Gastrocnemius medialis (tissue), 4 donors: ENCODE measurements at regions not wholly inside any gene's neighbourhood (a gene's known extent, or its start where the extent isn't known, plus 50 kb on each side); places are given as distances from the start of the nearest gene placed in this dataset.

Source experiments
- ATAC-seq, 2 donors: fragments of 150-250 bp; one replicate each; pipeline ENCODE4 v1.9.1; 2016
- DNase-seq, 2 donors: peaks; one replicate each; pipeline ENCODE4 v3.0.0-alpha.2; 2019
- H3K27ac ChIP-seq, 4 donors: fragments of 200-600 bp; sonication (generic); 1 replicate in 1 of 4; 2 replicates in 3 of 4; pipeline ENCODE4 v1.5.1; 2016 to 2018; ENCODE audit warnings: mild to moderate bottlenecking in 2 of 4, moderate library complexity in 1 of 4
- H3K27me3 ChIP-seq, 3 donors: fragments of 200-600 bp; sonication (generic) in 2 of 3; 1 replicate in 1 of 3; 2 replicates in 2 of 3; pipeline versions ENCODE4 v1.5.1 to v1.6.0; 2016 to 2019; ENCODE audit warnings: mild to moderate bottlenecking in 1 of 3, moderate library complexity in 1 of 3
- H3K36me3 ChIP-seq, 2 donors: fragments of 200-600 bp; sonication (generic) in 1 of 2; one replicate each; pipeline ENCODE4 v1.5.1; 2017 to 2018
- H3K4me1 ChIP-seq, 2 donors: fragments of 200-600 bp; sonication (generic) in 1 of 2; one replicate each; pipeline ENCODE4 v1.5.1; 2016 to 2017; ENCODE audit warnings: mild to moderate bottlenecking in 2 of 2
- H3K4me3 ChIP-seq, 4 donors: fragments of 200-600 bp; sonication (generic) in 3 of 4; 1 replicate in 1 of 4; 2 replicates in 3 of 4; pipeline ENCODE4 v1.5.1; 2016 to 2019; ENCODE audit warnings: mild to moderate bottlenecking in 2 of 4
- H3K9me3 ChIP-seq, 3 donors: fragments of 200-600 bp; sonication (generic) in 2 of 3; 1 replicate in 1 of 3; 2 replicates in 2 of 3; pipeline ENCODE4 v1.5.1; 2016 to 2019
- CTCF ChIP-seq, 5 experiments: fragments of 450-650 bp in 3 of 5; fragments of 200-600 bp in 2 of 5; sonication (generic) in 2 of 5; IDR thresholded peaks in 4 of 5; conservative IDR thresholded peaks in 1 of 5; 1 replicate in 4 of 5; 2 replicates in 1 of 5; pipeline ENCODE4 v1.5.1; 2016 to 2019; ENCODE audit warnings: antibody characterized with exemption in 5 of 5, mild to moderate bottlenecking in 3 of 5, moderate library complexity in 3 of 5
- POLR2A ChIP-seq, 2 donors: fragments of 450-650 bp; IDR thresholded peaks; one replicate each; pipeline ENCODE4 v1.6.1; 2017; ENCODE audit warnings: antibody characterized with exemption in 2 of 2, mild to moderate bottlenecking in 2 of 2, moderate library complexity in 2 of 2
- in situ Hi-C, 4 donors: fragments of 200-750 bp; cut with MboI; loops; one replicate each; pipeline versions ENCODE4 v1.15.0 to v1.8.0; 2017; ENCODE audit warnings: low sequenced_read_pairs in 4 of 4
- intact Hi-C: fragments of 100-400 bp; cut with DNase I; formaldehyde crosslinking; loops from one replicate; pipeline ENCODE4 v1.15.1; 2023; ENCODE audit warnings: low total_unique reads

GRCh38 chr5:82847562-82847961 is 229.6 kb downstream of the TMEM167A start:
- TF ChIP-seq POLR2A (IDR thresholded peaks at IDR 0.05), result no peak
- no peak for TF ChIP-seq CTCF (IDR thresholded peaks at IDR 0.05 in 4 of 5, conservative IDR thresholded peaks at IDR 0.05 in 1 of 5)
- Histone ChIP-seq H3K9me3 (no peaks in the 10 kb centered on the region), H3K4me3 (no peak overlapping the region), H3K36me3 (no peaks in the 10 kb centered on the region), H3K4me1 (no peaks in the 10 kb centered on the region), H3K27ac (no peak overlapping the region), H3K27me3 (no peaks in the 10 kb centered on the region)
- in situ Hi-C loops (no loop called here), intact Hi-C loops (no loop called here)
- DNase-seq (no peak), ATAC-seq (no peak)

GRCh38 chr5:82839881-82840280 is 237.3 kb downstream of the TMEM167A start:
- Histone ChIP-seq H3K27me3 (no peaks in the 10 kb centered on the region), H3K9me3 (no peaks in the 10 kb centered on the region), H3K4me1 (no peaks in the 10 kb centered on the region), H3K27ac (no peak overlapping the region), H3K36me3 (no peaks in the 10 kb centered on the region), H3K4me3 (no peak overlapping the region)
- no peak for ATAC-seq
- in situ Hi-C loops, result no loop called here
- intact Hi-C loops, result no loop called here
- TF ChIP-seq POLR2A (IDR thresholded peaks at IDR 0.05), result no peak
- TF ChIP-seq CTCF (IDR thresholded peaks at IDR 0.05 in 4 of 5, conservative IDR thresholded peaks at IDR 0.05 in 1 of 5), result no peak
- DNase-seq, result no peak

- intact Hi-C loops (no loop called here), in situ Hi-C loops (no loop called here)
- ATAC-seq, result no peak
- Histone ChIP-seq H3K27me3 (no peaks in the 10 kb centered on the region), H3K36me3 (no peaks in the 10 kb centered on the region), H3K4me3 (no peak overlapping the region), H3K9me3 (no peaks in the 10 kb centered on the region), H3K4me1 (no peaks in the 10 kb centered on the region), H3K27ac (no peak overlapping the region)
- DNase-seq, result no peak
- TF ChIP-seq POLR2A (IDR thresholded peaks at IDR 0.05), result no peak
- no peak for TF ChIP-seq CTCF (IDR thresholded peaks at IDR 0.05 in 4 of 5, conservative IDR thresholded peaks at IDR 0.05 in 1 of 5)
Measured at GRCh38 chr5:82835488-82835887, 241.7 kb downstream of the TMEM167A start.

GRCh38 chr5:82834151-82834550 is 243.0 kb downstream of the TMEM167A start:
- H3K27me3 ChIP-seq, result no peaks in the 10 kb centered on the region
- in situ Hi-C loops (no loop called here), intact Hi-C loops (no loop called here)
- no peak overlapping the region for H3K27ac ChIP-seq
- no peak for TF ChIP-seq POLR2A (IDR thresholded peaks at IDR 0.05)
- TF ChIP-seq CTCF (IDR thresholded peaks at IDR 0.05 in 4 of 5, conservative IDR thresholded peaks at IDR 0.05 in 1 of 5), result no peak
- no peaks in the 10 kb centered on the region for H3K4me1 ChIP-seq
- H3K4me3 ChIP-seq, result no peak overlapping the region
- ATAC-seq (no peak), DNase-seq (no peak)
- H3K36me3 ChIP-seq, result no peaks in the 10 kb centered on the region
- no peaks in the 10 kb centered on the region for H3K9me3 ChIP-seq

- in situ Hi-C loops (no loop called here), intact Hi-C loops (no loop called here)
- no peak for DNase-seq
- no peak for TF ChIP-seq CTCF (IDR thresholded peaks at IDR 0.05 in 4 of 5, conservative IDR thresholded peaks at IDR 0.05 in 1 of 5)
- TF ChIP-seq POLR2A (IDR thresholded peaks at IDR 0.05), result no peak
- H3K9me3 ChIP-seq, result no peaks in the 10 kb centered on the region
- no peaks in the 10 kb centered on the region for H3K4me1 ChIP-seq
- H3K4me3 ChIP-seq, result no peak overlapping the region
- no peaks in the 10 kb centered on the region for H3K27me3 ChIP-seq
- ATAC-seq, result no peak
- H3K27ac ChIP-seq, result no peak overlapping the region
- no peaks in the 10 kb centered on the region for H3K36me3 ChIP-seq
Measured at GRCh38 chr5:82833277-82833676, 243.9 kb downstream of the TMEM167A start.
